ENCODE measurements at regions not wholly inside any gene's neighbourhood (a gene's known extent, or its start where the extent isn't known, plus 50 kb on each side); places are given as distances from the start of the nearest gene placed in this dataset.

GRCh38 chr10:62919776-62920175 is 103.6 kb upstream of the EGR2 start:
- no peak for DNase-seq

- DNase-seq: no peak
Measured at GRCh38 chr10:62917475-62918238, 101.5 kb upstream of the EGR2 start.

- no peak for DNase-seq
Measured at GRCh38 chr10:62916141-62916603, 100.0 kb upstream of the EGR2 start.

- no peak for DNase-seq
Measured at GRCh38 chr10:62915158-62915557, 99.0 kb upstream of the EGR2 start.

- DNase-seq: no peak
Measured at GRCh38 chr10:62912086-62912485, 95.9 kb upstream of the EGR2 start.

- no peak for DNase-seq
Measured at GRCh38 chr10:62911210-62911963, 95.2 kb upstream of the EGR2 start.

GRCh38 chr10:62907470-62908212 is 91.5 kb upstream of the EGR2 start:
- peak; percentile 73 for DNase-seq

GRCh38 chr10:62904281-62904875 is 88.2 kb upstream of the EGR2 start:
- no peak for DNase-seq

- no peak for DNase-seq
Measured at GRCh38 chr10:62903828-62904227, 87.7 kb upstream of the EGR2 start.

- DNase-seq: no peak
Measured at GRCh38 chr10:62900829-62901571, 84.8 kb upstream of the EGR2 start.

GRCh38 chr10:62899311-62899710 is 83.1 kb upstream of the EGR2 start:
- no peak for DNase-seq

GRCh38 chr10:62895063-62895462 is 78.9 kb upstream of the EGR2 start:
- no peak for DNase-seq

GRCh38 chr10:62894156-62894555 is 78.0 kb upstream of the EGR2 start:
- DNase-seq: no peak

- DNase-seq: no peak
Measured at GRCh38 chr10:62893036-62893435, 76.9 kb upstream of the EGR2 start.

GRCh38 chr10:62890395-62890794 is 74.2 kb upstream of the EGR2 start:
- no peak for DNase-seq

GRCh38 chr10:62887642-62888041 is 71.5 kb upstream of the EGR2 start:
- no peak for DNase-seq

GRCh38 chr10:62885684-62886461 is 69.7 kb upstream of the EGR2 start:
- DNase-seq: no peak

- no peak for DNase-seq
Measured at GRCh38 chr10:62880162-62880561, 64.0 kb upstream of the EGR2 start.

- no peak for DNase-seq
Measured at GRCh38 chr10:62873866-62874265, 57.7 kb upstream of the EGR2 start.

- no peak for DNase-seq
Measured at GRCh38 chr10:62870866-62871265, 54.7 kb upstream of the EGR2 start.

- DNase-seq: no peak
Measured at GRCh38 chr10:62869958-62870357, 53.8 kb upstream of the EGR2 start.

- DNase-seq: no peak
Measured at GRCh38 chr10:62866941-62867340, 50.8 kb upstream of the EGR2 start.

Data from NCI-H748 treated with DMSO at 0.1 percent for 48 hours (cell line).